AG10803 (cell line): ENCODE measurements at regions not wholly inside any gene's neighbourhood (a gene's known extent, or its start where the extent isn't known, plus 50 kb on each side); places are given as distances from the start of the nearest gene placed in this dataset.

Source experiments
- DNase-seq: peaks from one replicate; pipeline ENCODE4 v3.0.0; 2010; ENCODE audit warnings: low read depth
- H3K4me3 ChIP-seq: 2 replicates; pipeline ENCODE4 v1.5.1; 2011; ENCODE audit warnings: mild to moderate bottlenecking, low read length, control low read depth
- CTCF ChIP-seq: conservative IDR thresholded peaks from 2 replicates; pipeline ENCODE4 v1.5.1; 2011; ENCODE audit warnings: mild to moderate bottlenecking, low read length, control low read depth, inconsistent platforms

- no peak overlapping the region for H3K4me3 ChIP-seq
- DNase-seq: no peak
- no peak for TF ChIP-seq CTCF
These were observed 65.9 kb upstream of the ARHGAP5 start for GRCh38 chr14:32011225-32011624.

GRCh38 chr14:32012062-32012461, 65.0 kb upstream of the ARHGAP5 start:
- TF ChIP-seq CTCF: no peak

GRCh38 chr14:32012571-32012970, 64.5 kb upstream of the ARHGAP5 start:
- DNase-seq: no peak
- TF ChIP-seq CTCF: no peak
- no peak overlapping the region for H3K4me3 ChIP-seq

More at GRCh38 chr14:32012062-32012461, 65.0 kb upstream of the ARHGAP5 start:
- DNase-seq: no peak
- H3K4me3 ChIP-seq: no peak overlapping the region

- no peak for DNase-seq
- no peak overlapping the region for H3K4me3 ChIP-seq
These were observed 64.0 kb upstream of the ARHGAP5 start for GRCh38 chr14:32013083-32013482.

GRCh38 chr14:32014057-32014456, 63.0 kb upstream of the ARHGAP5 start:
- no peak for DNase-seq
- TF ChIP-seq CTCF: no peak
- H3K4me3 ChIP-seq: no peak overlapping the region

More at GRCh38 chr14:32013083-32013482, 64.0 kb upstream of the ARHGAP5 start:
- 0 out of 2 replicates have a peak, but pooled peaks have one; percentile 4 for TF ChIP-seq CTCF

GRCh38 chr14:32014498-32014897, 62.6 kb upstream of the ARHGAP5 start:
- TF ChIP-seq CTCF: no peak

GRCh38 chr14:32015166-32015565, 61.9 kb upstream of the ARHGAP5 start:
- no peak for DNase-seq
- TF ChIP-seq CTCF: no peak

More at GRCh38 chr14:32014498-32014897, 62.6 kb upstream of the ARHGAP5 start:
- H3K4me3 ChIP-seq: no peak overlapping the region
- no peak for DNase-seq

More at GRCh38 chr14:32015166-32015565, 61.9 kb upstream of the ARHGAP5 start:
- no peak overlapping the region for H3K4me3 ChIP-seq
